Stimulated activated CD4-positive, alpha-beta T cell treated with anti-CD3 and anti-CD28 coated beads, Interleukin-12 subunit alpha, Interleukin-12 subunit beta, amount 100 ng/mL, for 48 hours (primary cell): ENCODE measurements at regions not wholly inside any gene's neighbourhood (a gene's known extent, or its start where the extent isn't known, plus 50 kb on each side); places are given as distances from the start of the nearest gene placed in this dataset.

ENCODE experiments used
- DNase-seq, 3 donors: peaks; one replicate each; pipeline ENCODE4 v3.0.0-alpha.2; 2020; ENCODE audit warnings: low read depth in 2 of 3, low spot score in 1 of 3

GRCh38 chr12:115762936-115763335 lies 514.6 kb downstream of the MED13L start:
- no peak for DNase-seq

GRCh38 chr12:115761784-115762183 lies 515.7 kb downstream of the MED13L start:
- no peak for DNase-seq

- no peak for DNase-seq
These were observed 517.3 kb downstream of the MED13L start for GRCh38 chr12:115760231-115760630.

GRCh38 chr12:115758877-115759620 lies 518.4 kb downstream of the MED13L start:
- no peak for DNase-seq

GRCh38 chr12:115758183-115758582 lies 519.3 kb downstream of the MED13L start:
- no peak for DNase-seq

GRCh38 chr12:115756804-115757203 lies 520.7 kb downstream of the MED13L start:
- no peak for DNase-seq

GRCh38 chr12:115756271-115756670 lies 521.2 kb downstream of the MED13L start:
- no peak for DNase-seq

- DNase-seq: no peak
These were observed 521.8 kb downstream of the MED13L start for GRCh38 chr12:115755725-115756085.

GRCh38 chr12:115755061-115755724 lies 522.3 kb downstream of the MED13L start:
- DNase-seq: no peak

GRCh38 chr12:115752913-115753726 lies 524.4 kb downstream of the MED13L start:
- no peak for DNase-seq

- no peak for DNase-seq
These were observed 525.3 kb downstream of the MED13L start for GRCh38 chr12:115752156-115752555.

GRCh38 chr12:115750340-115750739 lies 527.2 kb downstream of the MED13L start:
- no peak for DNase-seq

- DNase-seq: no peak
These were observed 528.2 kb downstream of the MED13L start for GRCh38 chr12:115749071-115749841.

- DNase-seq: no peak
These were observed 536.8 kb downstream of the MED13L start for GRCh38 chr12:115740586-115741155.

GRCh38 chr12:115737895-115738294 lies 539.6 kb downstream of the MED13L start:
- no peak for DNase-seq

- no peak for DNase-seq
These were observed 541.1 kb downstream of the MED13L start for GRCh38 chr12:115736360-115736759.

GRCh38 chr12:115730975-115731541 lies 546.4 kb downstream of the MED13L start:
- DNase-seq: no peak

GRCh38 chr12:115726691-115727090 lies 550.8 kb downstream of the MED13L start:
- DNase-seq: no peak

- DNase-seq: no peak
These were observed 555.3 kb downstream of the MED13L start for GRCh38 chr12:115722181-115722580.

- DNase-seq: no peak
These were observed 560.9 kb downstream of the MED13L start for GRCh38 chr12:115716551-115716950.

GRCh38 chr12:115712676-115713075 lies 564.8 kb downstream of the MED13L start:
- no peak for DNase-seq
